Activated CD4-positive, alpha-beta T cell treated with anti-CD3 and anti-CD28 coated beads, Interleukin-2, amount 10 ng/mL, durations not matched to agents 7 days and 5 days (primary cell): ENCODE measurements at regions not wholly inside any gene's neighbourhood (a gene's known extent, or its start where the extent isn't known, plus 50 kb on each side); places are given as distances from the start of the nearest gene placed in this dataset.

Source experiments
- CTCF ChIA-PET: fragments of 350-600 bp; sonication (Branson Sonifier 250); formaldehyde crosslinking; loops from one replicate; lab custom pipeline; 2021; ENCODE audit warnings: antibody characterized with exemption; lab: Charles Lee
- POLR2A ChIA-PET: fragments of 350-600 bp; sonication (Branson Sonifier 250); formaldehyde crosslinking; loops from one replicate; lab custom pipeline; 2021; ENCODE audit warnings: antibody characterized with exemption; lab: Charles Lee
- DNase-seq: peaks from one replicate; pipeline ENCODE4 v3.0.0-alpha.2; 2020
- H3K27ac Mint-ChIP-seq: one replicate; pipeline ENCODE4 v1.8.0; 2021; ENCODE audit warnings: mild to moderate bottlenecking, moderate library complexity, mixed read lengths
- H3K27me3 Mint-ChIP-seq: one replicate; pipeline ENCODE4 v1.8.0; 2021; ENCODE audit warnings: mixed read lengths
- H3K36me3 Mint-ChIP-seq: one replicate; pipeline ENCODE4 v1.8.0; 2021; ENCODE audit warnings: low read depth, mixed read lengths
- H3K4me1 Mint-ChIP-seq: one replicate; pipeline ENCODE4 v1.8.0; 2021; ENCODE audit warnings: mixed read lengths
- H3K4me3 Mint-ChIP-seq: one replicate; pipeline ENCODE4 v1.8.0; 2021; ENCODE audit warnings: mild to moderate bottlenecking, moderate library complexity, mixed read lengths
- H3K9me3 Mint-ChIP-seq: one replicate; pipeline ENCODE4 v1.8.0; 2021; ENCODE audit warnings: mixed read lengths

DNA sequence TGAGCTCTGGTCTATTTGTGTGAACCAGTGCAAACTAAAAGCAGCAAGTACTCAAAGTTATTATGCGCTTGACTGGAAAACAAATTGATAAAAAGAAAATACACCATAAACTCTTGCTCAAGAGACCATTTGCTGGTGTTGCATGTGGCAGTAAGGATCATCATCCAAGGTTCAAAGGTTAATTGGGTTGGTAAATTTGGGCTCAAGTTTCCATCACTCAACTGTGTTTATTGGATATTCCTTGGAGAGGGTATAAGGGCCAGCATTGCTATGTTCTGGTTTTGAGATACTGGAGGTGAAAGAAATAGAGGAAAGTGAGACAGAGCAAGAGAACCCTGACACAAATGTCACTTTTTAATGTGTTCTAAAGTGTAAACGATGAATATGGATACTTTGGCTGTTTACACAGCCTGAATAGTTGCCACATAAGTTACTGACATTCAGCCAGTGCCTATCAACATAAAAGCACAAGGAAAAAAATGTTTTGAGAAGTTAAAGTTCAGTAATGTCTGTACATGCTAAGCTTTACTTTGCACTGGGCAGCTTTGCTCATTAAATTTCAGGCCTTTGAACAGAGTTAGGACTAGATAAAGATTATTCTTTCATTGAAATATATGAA, 736.1 kb downstream of the HDGFL1 start:
- Mint-ChIP-seq H3K27me3 (no peaks in the 10 kb centered on the region), H3K4me3 (no peak overlapping the region), H3K36me3 (no peaks in the 10 kb centered on the region), H3K4me1 (no peaks in the 10 kb centered on the region), H3K9me3 (peaks cover 3% of the 10 kb centered on the region), H3K27ac (no peak overlapping the region)
- no peak for DNase-seq
- ChIA-PET POLR2A (no interaction called here), CTCF (no interaction called here)

- no peaks in the 10 kb centered on the region for H3K4me1 Mint-ChIP-seq
- H3K9me3 Mint-ChIP-seq = peaks cover 1% of the 10 kb centered on the region
- ChIA-PET POLR2A (no interaction called here), CTCF (no interaction called here)
- H3K27ac Mint-ChIP-seq = no peak overlapping the region
- no peak for DNase-seq
- H3K27me3 Mint-ChIP-seq = no peaks in the 10 kb centered on the region
- H3K36me3 Mint-ChIP-seq = no peaks in the 10 kb centered on the region
- no peak overlapping the region for H3K4me3 Mint-ChIP-seq
Observed at GRCh38 chr6:23306251-23306950, 737.0 kb downstream of the HDGFL1 start.

- Mint-ChIP-seq H3K9me3 (no peaks in the 10 kb centered on the region), H3K36me3 (no peaks in the 10 kb centered on the region), H3K4me3 (no peak overlapping the region), H3K27ac (no peak overlapping the region), H3K27me3 (no peaks in the 10 kb centered on the region), H3K4me1 (no peaks in the 10 kb centered on the region)
- CTCF ChIA-PET = no interaction called here
- POLR2A ChIA-PET = no interaction called here
- no peak for DNase-seq
Observed at GRCh38 chr6:23307516-23307915, 738.1 kb downstream of the HDGFL1 start.

GRCh38 chr6:23308166-23308565, 738.8 kb downstream of the HDGFL1 start:
- Mint-ChIP-seq H3K27ac (no peak overlapping the region), H3K36me3 (no peaks in the 10 kb centered on the region), H3K9me3 (no peaks in the 10 kb centered on the region), H3K4me3 (no peak overlapping the region), H3K4me1 (no peaks in the 10 kb centered on the region), H3K27me3 (no peaks in the 10 kb centered on the region)
- ChIA-PET CTCF (no interaction called here), POLR2A (no interaction called here)
- no peak for DNase-seq

DNA sequence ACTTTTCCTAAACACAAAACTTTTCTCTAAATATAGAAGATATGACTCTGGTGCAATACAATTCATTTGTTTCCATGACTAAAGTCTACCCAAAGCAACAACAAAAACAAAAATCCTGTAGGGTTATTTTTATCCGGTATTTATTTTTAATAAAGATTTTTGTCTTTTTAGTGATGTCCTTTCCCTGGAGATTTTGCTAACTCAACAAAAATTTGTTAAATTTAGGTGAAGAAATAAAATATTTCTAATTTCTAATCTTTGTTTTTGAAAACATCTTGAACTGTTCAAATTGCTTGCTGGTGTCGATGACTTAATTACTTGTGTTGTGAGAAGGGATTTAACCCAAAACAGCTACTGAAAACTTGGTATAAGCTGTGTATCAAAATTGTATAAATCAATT, 741.8 kb downstream of the HDGFL1 start:
- no peak overlapping the region for H3K4me3 Mint-ChIP-seq
- POLR2A ChIA-PET = no interaction called here
- H3K27ac Mint-ChIP-seq = no peak overlapping the region
- no peaks in the 10 kb centered on the region for H3K36me3 Mint-ChIP-seq
- H3K27me3 Mint-ChIP-seq = no peaks in the 10 kb centered on the region
- no peaks in the 10 kb centered on the region for H3K9me3 Mint-ChIP-seq
- CTCF ChIA-PET = no interaction called here
- no peaks in the 10 kb centered on the region for H3K4me1 Mint-ChIP-seq
- DNase-seq = no peak

DNA sequence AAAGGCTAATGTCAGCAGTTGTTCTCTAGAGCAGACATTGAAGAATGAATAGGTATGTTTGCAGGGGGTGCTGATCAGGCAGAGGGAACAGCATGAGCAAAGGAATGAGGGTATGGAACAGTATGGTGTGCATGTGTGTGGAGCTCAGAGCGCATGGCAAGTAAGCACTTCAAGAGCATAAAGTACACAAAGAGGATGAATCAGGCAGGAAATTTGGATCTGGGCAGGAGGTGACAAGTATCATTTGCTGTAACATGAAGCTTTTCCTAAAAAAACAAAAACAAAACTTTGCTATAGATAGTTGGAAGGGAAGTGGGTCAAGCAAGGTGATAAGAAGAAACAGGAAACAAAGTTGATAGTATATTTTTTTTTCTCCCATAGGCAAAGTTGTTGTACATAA, 746.8 kb downstream of the HDGFL1 start:
- no peak overlapping the region for H3K27ac Mint-ChIP-seq
- no peaks in the 10 kb centered on the region for H3K9me3 Mint-ChIP-seq
- no peak overlapping the region for H3K4me3 Mint-ChIP-seq
- no peaks in the 10 kb centered on the region for H3K36me3 Mint-ChIP-seq
- H3K4me1 Mint-ChIP-seq = no peaks in the 10 kb centered on the region
- POLR2A ChIA-PET = no interaction called here
- DNase-seq = no peak
- CTCF ChIA-PET = no interaction called here
- H3K27me3 Mint-ChIP-seq = no peaks in the 10 kb centered on the region

DNA sequence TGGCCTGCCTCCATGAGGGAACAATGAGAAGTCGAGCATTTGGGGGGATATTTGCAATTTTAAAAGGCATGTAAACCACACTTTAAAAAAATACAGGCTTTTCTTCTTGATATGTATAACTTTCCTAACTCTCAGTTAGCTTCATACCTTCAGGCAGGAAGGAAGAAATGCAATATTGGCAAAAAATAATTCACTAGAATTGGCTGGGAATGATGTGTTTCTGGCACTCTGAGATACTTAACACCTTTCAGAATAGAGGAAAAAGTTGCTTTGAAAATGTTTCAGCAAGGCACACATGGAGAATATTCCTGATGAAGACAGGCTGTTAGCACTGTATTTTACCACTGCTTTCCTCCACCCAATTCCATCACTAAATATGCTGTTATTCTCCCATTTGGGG, 747.6 kb downstream of the HDGFL1 start:
- CTCF ChIA-PET = no interaction called here
- POLR2A ChIA-PET = no interaction called here
- Mint-ChIP-seq H3K27ac (no peak overlapping the region), H3K4me1 (no peaks in the 10 kb centered on the region), H3K4me3 (no peak overlapping the region), H3K36me3 (no peaks in the 10 kb centered on the region), H3K27me3 (no peaks in the 10 kb centered on the region), H3K9me3 (no peaks in the 10 kb centered on the region)
- no peak for DNase-seq

- no peak for DNase-seq
- Mint-ChIP-seq H3K27ac (no peak overlapping the region), H3K4me1 (no peaks in the 10 kb centered on the region), H3K9me3 (no peaks in the 10 kb centered on the region), H3K36me3 (no peaks in the 10 kb centered on the region), H3K27me3 (no peaks in the 10 kb centered on the region), H3K4me3 (no peak overlapping the region)
- POLR2A ChIA-PET = no interaction called here
- CTCF ChIA-PET = no interaction called here
Observed at GRCh38 chr6:23319582-23319981, 750.2 kb downstream of the HDGFL1 start.

DNA sequence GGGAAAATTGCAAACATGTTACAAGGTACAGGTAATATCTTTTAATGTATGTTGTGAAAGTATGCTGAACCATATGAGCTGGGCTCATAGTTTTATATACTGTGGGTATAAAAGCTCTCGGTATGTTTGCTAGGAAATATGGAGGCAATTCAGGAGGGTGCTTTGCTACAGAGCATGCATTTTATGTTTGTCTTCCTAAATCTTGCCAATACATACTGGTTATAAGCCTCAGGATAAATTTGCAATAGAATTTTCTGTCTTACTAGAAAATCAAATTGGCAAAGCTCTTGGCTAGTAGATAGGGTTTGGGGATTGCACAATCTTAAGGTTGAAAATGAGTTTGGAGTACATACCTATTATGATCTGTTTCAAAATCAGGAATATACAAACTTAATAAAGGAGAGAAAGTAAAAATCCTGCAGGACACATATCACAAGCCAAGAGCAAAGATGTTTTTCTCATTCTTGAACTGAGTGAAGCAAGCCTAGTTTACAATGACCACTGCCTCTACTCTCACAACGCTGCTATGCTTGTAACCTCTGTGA, 751.2 kb downstream of the HDGFL1 start:
- H3K9me3 Mint-ChIP-seq = no peaks in the 10 kb centered on the region
- no peaks in the 10 kb centered on the region for H3K4me1 Mint-ChIP-seq
- POLR2A ChIA-PET = no interaction called here
- no peak for DNase-seq
- H3K36me3 Mint-ChIP-seq = no peaks in the 10 kb centered on the region
- no peaks in the 10 kb centered on the region for H3K27me3 Mint-ChIP-seq
- no peak overlapping the region for H3K4me3 Mint-ChIP-seq
- H3K27ac Mint-ChIP-seq = no peak overlapping the region
- CTCF ChIA-PET = no interaction called here

- POLR2A ChIA-PET = no interaction called here
- H3K4me3 Mint-ChIP-seq = no peak overlapping the region
Observed at GRCh38 chr6:23323897-23324296, 754.5 kb downstream of the HDGFL1 start.

DNA sequence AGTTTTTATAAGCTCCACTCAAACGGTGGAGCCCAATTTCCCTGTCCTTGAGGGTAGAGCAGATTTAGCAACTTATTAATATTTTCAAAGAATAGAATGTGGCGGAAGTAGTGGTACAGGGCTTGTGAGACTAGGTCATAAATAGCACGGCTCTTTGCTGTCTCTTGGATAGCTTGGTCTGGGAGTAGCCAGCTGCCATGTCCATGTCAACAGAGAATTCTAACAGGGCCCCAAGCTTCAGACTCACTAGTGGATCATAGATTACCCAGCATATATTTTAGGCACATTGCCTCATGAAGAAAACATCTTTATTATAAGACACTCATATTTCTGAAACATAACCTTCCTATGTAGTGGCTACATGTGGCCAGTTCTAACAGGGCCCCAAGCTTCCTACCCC, 755.7 kb downstream of the HDGFL1 start:
- CTCF ChIA-PET = no interaction called here
- Mint-ChIP-seq H3K4me3 (no peak overlapping the region), H3K27ac (no peak overlapping the region), H3K4me1 (no peaks in the 10 kb centered on the region), H3K36me3 (no peaks in the 10 kb centered on the region), H3K27me3 (no peaks in the 10 kb centered on the region), H3K9me3 (no peaks in the 10 kb centered on the region)
- POLR2A ChIA-PET = no interaction called here
- no peak for DNase-seq

More at GRCh38 chr6:23323897-23324296, 754.5 kb downstream of the HDGFL1 start:
- Mint-ChIP-seq H3K27me3 (no peaks in the 10 kb centered on the region), H3K36me3 (no peaks in the 10 kb centered on the region), H3K27ac (no peak overlapping the region), H3K4me1 (no peaks in the 10 kb centered on the region), H3K9me3 (no peaks in the 10 kb centered on the region)
- CTCF ChIA-PET = no interaction called here
- DNase-seq = no peak

DNA sequence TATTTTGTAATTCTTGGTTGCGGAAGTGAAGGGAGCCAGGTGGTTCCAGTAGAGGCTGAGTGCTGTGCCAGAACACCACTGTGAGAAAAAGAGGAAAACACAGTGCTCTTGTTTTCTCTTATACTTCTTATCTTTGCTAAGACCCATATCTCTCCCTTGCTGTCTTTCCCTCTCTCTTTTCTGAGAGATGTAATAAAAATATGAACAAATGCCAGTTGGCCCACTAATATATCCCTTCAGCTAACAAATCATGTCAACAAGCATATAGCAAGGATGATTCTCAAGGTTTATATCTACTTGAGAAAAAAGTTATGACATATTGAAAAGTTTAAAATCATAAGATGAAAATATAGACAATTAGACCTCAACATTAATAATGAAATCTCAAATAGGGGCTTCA, 758.3 kb downstream of the HDGFL1 start:
- Mint-ChIP-seq H3K4me1 (no peaks in the 10 kb centered on the region), H3K27ac (no peak overlapping the region), H3K9me3 (no peaks in the 10 kb centered on the region), H3K4me3 (no peak overlapping the region), H3K36me3 (no peaks in the 10 kb centered on the region), H3K27me3 (no peaks in the 10 kb centered on the region)
- no peak for DNase-seq
- ChIA-PET POLR2A (no interaction called here), CTCF (no interaction called here)

- CTCF ChIA-PET = no interaction called here
- H3K27ac Mint-ChIP-seq = no peak overlapping the region
- POLR2A ChIA-PET = no interaction called here
- H3K36me3 Mint-ChIP-seq = no peaks in the 10 kb centered on the region
- H3K9me3 Mint-ChIP-seq = no peaks in the 10 kb centered on the region
- DNase-seq = no peak
- no peaks in the 10 kb centered on the region for H3K4me1 Mint-ChIP-seq
- H3K27me3 Mint-ChIP-seq = no peaks in the 10 kb centered on the region
- H3K4me3 Mint-ChIP-seq = no peak overlapping the region
Observed at GRCh38 chr6:23329086-23329485, 759.7 kb downstream of the HDGFL1 start.

- H3K27ac Mint-ChIP-seq = no peak overlapping the region
- POLR2A ChIA-PET = no interaction called here
- DNase-seq = no peak
- CTCF ChIA-PET = no interaction called here
- no peak overlapping the region for H3K4me3 Mint-ChIP-seq
- no peaks in the 10 kb centered on the region for H3K36me3 Mint-ChIP-seq
- no peaks in the 10 kb centered on the region for H3K9me3 Mint-ChIP-seq
- no peaks in the 10 kb centered on the region for H3K4me1 Mint-ChIP-seq
- H3K27me3 Mint-ChIP-seq = no peaks in the 10 kb centered on the region
Observed at GRCh38 chr6:23330632-23331031, 761.3 kb downstream of the HDGFL1 start.
